ENCODE measurements at regions not wholly inside any gene's neighbourhood (a gene's known extent, or its start where the extent isn't known, plus 50 kb on each side); places are given as distances from the start of the nearest gene placed in this dataset.

- no peak overlapping the region for H3K4me3 ChIP-seq
- no peaks in the 10 kb centered on the region for H3K4me1 ChIP-seq (ENCODE audit: low read depth)
- TF ChIP-seq CTCF (IDR thresholded peaks at IDR 0.05; ENCODE audit: low read depth, low read length), result no peak
- H3K27me3 ChIP-seq, result no peaks in the 10 kb centered on the region
- no peaks in the 10 kb centered on the region for H3K9me3 ChIP-seq (ENCODE audit: low read depth)
- no peaks in the 10 kb centered on the region for H3K36me3 ChIP-seq
- no peak for DNase-seq (ENCODE audit: low read depth in 1 of 2, low spot score in 1 of 2)
- no peak overlapping the region for H3K27ac ChIP-seq
These were observed 425.2 kb upstream of the RASGEF1B start for GRCh38 chr4:81896936-81897335.

DNA sequence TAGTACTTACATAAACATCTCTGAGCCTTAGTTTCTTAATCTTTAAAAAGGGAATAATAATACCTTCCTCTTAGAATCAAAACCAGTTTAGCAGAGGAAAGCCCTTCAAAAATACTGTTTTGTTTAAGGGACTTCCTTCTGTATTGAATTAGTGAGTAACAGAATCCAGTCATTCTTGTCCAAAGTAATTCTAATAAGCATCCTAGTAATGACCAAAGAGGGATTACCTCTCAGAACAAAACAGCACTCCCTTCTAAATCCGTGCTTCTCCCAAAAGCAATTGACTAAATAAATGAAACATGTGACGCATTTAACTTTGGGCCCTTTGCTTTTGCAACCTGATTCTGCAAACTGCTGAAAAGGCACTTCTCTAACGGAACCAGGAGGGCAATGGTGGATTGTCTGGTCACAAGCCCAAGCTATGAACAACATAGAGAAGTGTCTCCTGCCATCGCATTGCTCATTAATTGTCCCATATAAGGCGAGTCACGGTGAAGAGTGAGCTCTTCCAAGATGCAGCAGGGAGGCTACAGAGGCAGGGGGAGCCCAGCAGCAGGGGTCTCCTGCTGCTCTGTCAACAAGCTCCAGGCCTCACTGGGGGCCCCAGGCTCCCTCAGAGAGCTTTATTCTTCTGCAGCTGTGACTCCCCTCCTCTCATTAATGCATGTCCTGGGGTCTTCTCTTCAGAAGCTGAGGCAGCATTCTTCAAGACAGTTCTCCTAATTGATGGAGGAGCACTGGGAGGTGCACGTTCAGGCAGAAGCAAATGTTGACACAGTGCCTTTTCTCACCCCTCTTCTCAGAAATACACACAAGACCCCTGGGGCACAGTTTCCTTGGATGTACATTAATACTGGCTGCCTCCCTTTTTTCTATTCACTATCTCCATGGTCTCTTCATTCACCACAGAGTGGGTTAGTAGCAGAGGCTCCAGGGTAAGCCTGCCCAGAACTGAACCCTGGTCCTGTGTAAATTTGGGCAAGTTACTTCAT is 419.6 kb upstream of the RASGEF1B start:
- TF ChIP-seq CTCF (IDR thresholded peaks at IDR 0.05; ENCODE audit: low read depth, low read length), result no peak
- H3K36me3 ChIP-seq, result no peaks in the 10 kb centered on the region
- no peak overlapping the region for H3K27ac ChIP-seq
- no peak overlapping the region for H3K4me3 ChIP-seq
- DNase-seq (ENCODE audit: low read depth in 1 of 2, low spot score in 1 of 2), result no peak
- H3K9me3 ChIP-seq (ENCODE audit: low read depth), result no peaks in the 10 kb centered on the region
- no peaks in the 10 kb centered on the region for H3K27me3 ChIP-seq
- H3K4me1 ChIP-seq (ENCODE audit: low read depth), result no peaks in the 10 kb centered on the region

- DNase-seq (ENCODE audit: low read depth in 1 of 2, low spot score in 1 of 2), result no peak
- Histone ChIP-seq H3K27ac (no peak overlapping the region), H3K4me1 (ENCODE audit: low read depth) (no peaks in the 10 kb centered on the region), H3K4me3 (no peak overlapping the region), H3K27me3 (no peaks in the 10 kb centered on the region), H3K9me3 (ENCODE audit: low read depth) (no peaks in the 10 kb centered on the region), H3K36me3 (no peaks in the 10 kb centered on the region)
- no peak for TF ChIP-seq CTCF (IDR thresholded peaks at IDR 0.05; ENCODE audit: low read depth, low read length)
These were observed 413.3 kb upstream of the RASGEF1B start for GRCh38 chr4:81884986-81885385.

- Histone ChIP-seq H3K27me3 (no peaks in the 10 kb centered on the region), H3K4me3 (no peak overlapping the region), H3K4me1 (ENCODE audit: low read depth) (no peaks in the 10 kb centered on the region), H3K27ac (no peak overlapping the region), H3K9me3 (ENCODE audit: low read depth) (no peaks in the 10 kb centered on the region), H3K36me3 (no peaks in the 10 kb centered on the region)
- DNase-seq (ENCODE audit: low read depth in 1 of 2, low spot score in 1 of 2), result no peak
- TF ChIP-seq CTCF (IDR thresholded peaks at IDR 0.05; ENCODE audit: low read depth, low read length), result no peak
These were observed 412.1 kb upstream of the RASGEF1B start for GRCh38 chr4:81883530-81884450.

DNA sequence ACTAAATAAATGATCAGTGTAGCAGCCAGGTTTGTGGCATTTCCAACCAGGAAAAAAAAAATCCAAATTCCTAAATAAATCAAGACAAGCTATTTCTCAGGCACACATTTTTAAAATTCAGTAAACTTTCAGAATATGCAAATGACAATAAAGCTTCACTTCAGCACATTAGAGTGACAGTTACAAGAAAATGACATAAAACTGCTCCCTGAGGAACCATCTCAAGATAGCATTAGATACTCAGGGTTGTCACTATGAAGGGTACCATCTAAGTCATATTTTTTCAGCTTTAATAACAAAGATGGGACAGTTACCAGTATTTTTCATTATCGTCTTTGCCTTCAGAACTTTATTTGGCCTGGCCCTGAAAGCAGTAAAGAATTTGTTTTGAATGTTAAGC is 411.3 kb upstream of the RASGEF1B start:
- no peak overlapping the region for H3K27ac ChIP-seq
- TF ChIP-seq CTCF (IDR thresholded peaks at IDR 0.05; ENCODE audit: low read depth, low read length), result no peak
- no peak for DNase-seq (ENCODE audit: low read depth in 1 of 2, low spot score in 1 of 2)
- no peaks in the 10 kb centered on the region for H3K9me3 ChIP-seq (ENCODE audit: low read depth)
- H3K27me3 ChIP-seq, result no peaks in the 10 kb centered on the region
- H3K4me3 ChIP-seq, result no peak overlapping the region
- no peaks in the 10 kb centered on the region for H3K4me1 ChIP-seq (ENCODE audit: low read depth)
- no peaks in the 10 kb centered on the region for H3K36me3 ChIP-seq

Data from cardiac muscle cell (in vitro differentiated cells and primary cell).